ENCODE measurements at regions not wholly inside any gene's neighbourhood (a gene's known extent, or its start where the extent isn't known, plus 50 kb on each side); places are given as distances from the start of the nearest gene placed in this dataset.

- no peak for DNase-seq (ENCODE audit: extremely low read depth in 1 of 2, low read depth in 1 of 2)
Observed at GRCh38 chr12:58764100-58764953, 156.0 kb downstream of the LRIG3 start.

- no peak for DNase-seq (ENCODE audit: extremely low read depth in 1 of 2, low read depth in 1 of 2)
Observed at GRCh38 chr12:58765076-58765475, 155.2 kb downstream of the LRIG3 start.

GRCh38 chr12:58765653-58766512 is 154.4 kb downstream of the LRIG3 start:
- no peak for DNase-seq (ENCODE audit: extremely low read depth in 1 of 2, low read depth in 1 of 2)

GRCh38 chr12:58766513-58766870 is 153.8 kb downstream of the LRIG3 start:
- no peak for DNase-seq (ENCODE audit: extremely low read depth in 1 of 2, low read depth in 1 of 2)

GRCh38 chr12:58767496-58767895 is 152.8 kb downstream of the LRIG3 start:
- DNase-seq (ENCODE audit: extremely low read depth in 1 of 2, low read depth in 1 of 2), result no peak

GRCh38 chr12:58773986-58774385 is 146.3 kb downstream of the LRIG3 start:
- no peak for DNase-seq (ENCODE audit: extremely low read depth in 1 of 2, low read depth in 1 of 2)

GRCh38 chr12:58774731-58775130 is 145.6 kb downstream of the LRIG3 start:
- no peak for DNase-seq (ENCODE audit: extremely low read depth in 1 of 2, low read depth in 1 of 2)

- DNase-seq (ENCODE audit: extremely low read depth in 1 of 2, low read depth in 1 of 2), result no peak
Observed at GRCh38 chr12:58775396-58775795, 144.9 kb downstream of the LRIG3 start.

GRCh38 chr12:58776144-58776543 is 144.2 kb downstream of the LRIG3 start:
- DNase-seq (ENCODE audit: extremely low read depth in 1 of 2, low read depth in 1 of 2), result no peak

GRCh38 chr12:58777815-58778214 is 142.5 kb downstream of the LRIG3 start:
- DNase-seq (ENCODE audit: extremely low read depth in 1 of 2, low read depth in 1 of 2), result no peak

GRCh38 chr12:58781609-58782008 is 138.7 kb downstream of the LRIG3 start:
- DNase-seq (ENCODE audit: extremely low read depth in 1 of 2, low read depth in 1 of 2), result no peak

GRCh38 chr12:58787021-58787760 is 133.1 kb downstream of the LRIG3 start:
- DNase-seq (ENCODE audit: extremely low read depth in 1 of 2, low read depth in 1 of 2), result no peak

- no peak for DNase-seq (ENCODE audit: extremely low read depth in 1 of 2, low read depth in 1 of 2)
Observed at GRCh38 chr12:58794859-58795258, 125.4 kb downstream of the LRIG3 start.

- DNase-seq (ENCODE audit: extremely low read depth in 1 of 2, low read depth in 1 of 2), result no peak
Observed at GRCh38 chr12:58795825-58796224, 124.5 kb downstream of the LRIG3 start.

- DNase-seq (ENCODE audit: extremely low read depth in 1 of 2, low read depth in 1 of 2), result no peak
Observed at GRCh38 chr12:58801986-58802385, 118.3 kb downstream of the LRIG3 start.

GRCh38 chr12:58803908-58804307 is 116.4 kb downstream of the LRIG3 start:
- no peak for DNase-seq (ENCODE audit: extremely low read depth in 1 of 2, low read depth in 1 of 2)

- DNase-seq (ENCODE audit: extremely low read depth in 1 of 2, low read depth in 1 of 2), result no peak
Observed at GRCh38 chr12:58804749-58805148, 115.6 kb downstream of the LRIG3 start.

- DNase-seq (ENCODE audit: extremely low read depth in 1 of 2, low read depth in 1 of 2), result no peak
Observed at GRCh38 chr12:58809064-58809607, 111.2 kb downstream of the LRIG3 start.

- no peak for DNase-seq (ENCODE audit: extremely low read depth in 1 of 2, low read depth in 1 of 2)
Observed at GRCh38 chr12:58811346-58811745, 109.0 kb downstream of the LRIG3 start.

GRCh38 chr12:58812214-58812613 is 108.1 kb downstream of the LRIG3 start:
- DNase-seq (ENCODE audit: extremely low read depth in 1 of 2, low read depth in 1 of 2), result no peak

- DNase-seq (ENCODE audit: extremely low read depth in 1 of 2, low read depth in 1 of 2), result no peak
Observed at GRCh38 chr12:58814036-58814435, 106.3 kb downstream of the LRIG3 start.
